Activated naive CD8-positive, alpha-beta T cell (primary cell): ENCODE measurements at regions not wholly inside any gene's neighbourhood (a gene's known extent, or its start where the extent isn't known, plus 50 kb on each side); places are given as distances from the start of the nearest gene placed in this dataset.

Source experiments
- H3K27ac Mint-ChIP-seq: one replicate; pipeline ENCODE4 v1.8.0; 2021; ENCODE audit warnings: mixed read lengths
- H3K27me3 Mint-ChIP-seq: one replicate; pipeline ENCODE4 v1.8.0; 2021; ENCODE audit warnings: mixed read lengths
- H3K36me3 Mint-ChIP-seq: one replicate; pipeline ENCODE4 v1.8.0; 2021; ENCODE audit warnings: mixed read lengths
- H3K4me1 Mint-ChIP-seq: one replicate; pipeline ENCODE4 v1.8.0; 2021; ENCODE audit warnings: low read depth, mixed read lengths
- H3K4me3 Mint-ChIP-seq: one replicate; pipeline ENCODE4 v1.8.0; 2021; ENCODE audit warnings: mild to moderate bottlenecking, mixed read lengths
- H3K9me3 Mint-ChIP-seq: one replicate; pipeline ENCODE4 v1.8.0; 2021; ENCODE audit warnings: low read depth, mixed read lengths

- peaks cover 21% of the 10 kb centered on the region for H3K27me3 Mint-ChIP-seq
- H3K27ac Mint-ChIP-seq: no peak overlapping the region
- no peaks in the 10 kb centered on the region for H3K4me1 Mint-ChIP-seq
- H3K36me3 Mint-ChIP-seq: no peaks in the 10 kb centered on the region
- H3K4me3 Mint-ChIP-seq: no peak overlapping the region
- no peaks in the 10 kb centered on the region for H3K9me3 Mint-ChIP-seq
Observed at GRCh38 chr9:126211441-126212074, 115.1 kb upstream of the MVB12B start.

GRCh38 chr9:126215486-126215885 lies 111.1 kb upstream of the MVB12B start:
- H3K27me3 Mint-ChIP-seq: peaks cover 28% of the 10 kb centered on the region
- no peaks in the 10 kb centered on the region for H3K4me1 Mint-ChIP-seq
- no peaks in the 10 kb centered on the region for H3K9me3 Mint-ChIP-seq
- H3K27ac Mint-ChIP-seq: no peak overlapping the region
- H3K4me3 Mint-ChIP-seq: no peak overlapping the region
- H3K36me3 Mint-ChIP-seq: peaks cover 2% of the 10 kb centered on the region

GRCh38 chr9:126216826-126217225 lies 109.8 kb upstream of the MVB12B start:
- no peaks in the 10 kb centered on the region for H3K9me3 Mint-ChIP-seq
- H3K4me1 Mint-ChIP-seq: no peaks in the 10 kb centered on the region
- peaks cover 2% of the 10 kb centered on the region for H3K36me3 Mint-ChIP-seq
- H3K4me3 Mint-ChIP-seq: no peak overlapping the region
- no peak overlapping the region for H3K27ac Mint-ChIP-seq
- peaks cover 36% of the 10 kb centered on the region for H3K27me3 Mint-ChIP-seq

GRCh38 chr9:126217250-126217653 lies 109.4 kb upstream of the MVB12B start:
- H3K9me3 Mint-ChIP-seq: no peaks in the 10 kb centered on the region

GRCh38 chr9:126217797-126218196 lies 108.8 kb upstream of the MVB12B start:
- Mint-ChIP-seq H3K27me3 (peaks cover 41% of the 10 kb centered on the region), H3K36me3 (peaks cover 2% of the 10 kb centered on the region), H3K9me3 (no peaks in the 10 kb centered on the region), H3K27ac (no peak overlapping the region), H3K4me1 (no peaks in the 10 kb centered on the region), H3K4me3 (no peak overlapping the region)

More at GRCh38 chr9:126217250-126217653, 109.4 kb upstream of the MVB12B start:
- peaks cover 2% of the 10 kb centered on the region for H3K36me3 Mint-ChIP-seq
- H3K27ac Mint-ChIP-seq: no peak overlapping the region
- H3K27me3 Mint-ChIP-seq: peaks cover 41% of the 10 kb centered on the region
- no peak overlapping the region for H3K4me3 Mint-ChIP-seq
- H3K4me1 Mint-ChIP-seq: no peaks in the 10 kb centered on the region

GRCh38 chr9:126218359-126219125 lies 108.1 kb upstream of the MVB12B start:
- H3K27me3 Mint-ChIP-seq: peaks cover 41% of the 10 kb centered on the region
- H3K27ac Mint-ChIP-seq: no peak overlapping the region
- H3K9me3 Mint-ChIP-seq: no peaks in the 10 kb centered on the region
- no peaks in the 10 kb centered on the region for H3K4me1 Mint-ChIP-seq
- no peak overlapping the region for H3K4me3 Mint-ChIP-seq
- H3K36me3 Mint-ChIP-seq: peaks cover 2% of the 10 kb centered on the region

GRCh38 chr9:126219166-126219565 lies 107.5 kb upstream of the MVB12B start:
- H3K4me1 Mint-ChIP-seq: peaks cover 3% of the 10 kb centered on the region
- H3K9me3 Mint-ChIP-seq: no peaks in the 10 kb centered on the region
- H3K4me3 Mint-ChIP-seq: no peak overlapping the region
- peaks cover 47% of the 10 kb centered on the region for H3K27me3 Mint-ChIP-seq
- H3K36me3 Mint-ChIP-seq: peaks cover 2% of the 10 kb centered on the region
- no peak overlapping the region for H3K27ac Mint-ChIP-seq

- H3K27ac Mint-ChIP-seq: no peak overlapping the region
- no peaks in the 10 kb centered on the region for H3K9me3 Mint-ChIP-seq
- peaks cover 3% of the 10 kb centered on the region for H3K4me1 Mint-ChIP-seq
- peaks cover 51% of the 10 kb centered on the region for H3K27me3 Mint-ChIP-seq
- H3K36me3 Mint-ChIP-seq: peaks cover 2% of the 10 kb centered on the region
- H3K4me3 Mint-ChIP-seq: no peak overlapping the region
Observed at GRCh38 chr9:126219648-126220063, 107.0 kb upstream of the MVB12B start.

GRCh38 chr9:126221480-126221879 lies 105.1 kb upstream of the MVB12B start:
- no peak overlapping the region for H3K4me3 Mint-ChIP-seq
- H3K36me3 Mint-ChIP-seq: peaks cover 2% of the 10 kb centered on the region
- H3K4me1 Mint-ChIP-seq: peaks cover 3% of the 10 kb centered on the region
- H3K27ac Mint-ChIP-seq: no peak overlapping the region
- H3K27me3 Mint-ChIP-seq: peaks cover 42% of the 10 kb centered on the region
- H3K9me3 Mint-ChIP-seq: no peaks in the 10 kb centered on the region

GRCh38 chr9:126222363-126222834 lies 104.2 kb upstream of the MVB12B start:
- H3K4me1 Mint-ChIP-seq: peaks cover 3% of the 10 kb centered on the region
- no peak overlapping the region for H3K4me3 Mint-ChIP-seq
- H3K36me3 Mint-ChIP-seq: peaks cover 2% of the 10 kb centered on the region
- H3K9me3 Mint-ChIP-seq: no peaks in the 10 kb centered on the region
- H3K27ac Mint-ChIP-seq: no peak overlapping the region
- peaks cover 42% of the 10 kb centered on the region for H3K27me3 Mint-ChIP-seq

GRCh38 chr9:126222835-126223431 lies 103.7 kb upstream of the MVB12B start:
- H3K27me3 Mint-ChIP-seq: peaks cover 40% of the 10 kb centered on the region
- H3K4me3 Mint-ChIP-seq: no peak overlapping the region
- no peaks in the 10 kb centered on the region for H3K9me3 Mint-ChIP-seq
- peaks cover 3% of the 10 kb centered on the region for H3K4me1 Mint-ChIP-seq
- peaks cover 2% of the 10 kb centered on the region for H3K36me3 Mint-ChIP-seq
- no peak overlapping the region for H3K27ac Mint-ChIP-seq

- Mint-ChIP-seq H3K4me1 (peaks cover 7% of the 10 kb centered on the region), H3K27ac (no peak overlapping the region), H3K36me3 (peaks cover 2% of the 10 kb centered on the region), H3K4me3 (no peak overlapping the region), H3K9me3 (no peaks in the 10 kb centered on the region), H3K27me3 (peaks cover 31% of the 10 kb centered on the region)
Observed at GRCh38 chr9:126223798-126224531, 102.7 kb upstream of the MVB12B start.

GRCh38 chr9:126225611-126226609 lies 100.7 kb upstream of the MVB12B start:
- peaks cover 24% of the 10 kb centered on the region for H3K27me3 Mint-ChIP-seq

More at GRCh38 chr9:126225611-126226609, 100.7 kb upstream of the MVB12B start:
- Mint-ChIP-seq H3K36me3 (no peaks in the 10 kb centered on the region), H3K4me3 (no peak overlapping the region), H3K27ac (no peak overlapping the region), H3K4me1 (peaks cover 7% of the 10 kb centered on the region), H3K9me3 (no peaks in the 10 kb centered on the region)
